GM19467 (cell line): ENCODE measurements at regions not wholly inside any gene's neighbourhood (a gene's known extent, or its start where the extent isn't known, plus 50 kb on each side); places are given as distances from the start of the nearest gene placed in this dataset.
"Not testable (repeated sequence)": the region's sequence is repeated elsewhere in the genome, so short reads cannot be mapped to it uniquely, and the experiment has no call there.

Source experiments
- ATAC-seq: cut with Tn5 transposase; IDR thresholded peaks from one replicate; pipeline ENCODE4 v1.9.1; 2021; ENCODE audit warnings: mild to moderate bottlenecking, moderate library complexity; ENCODE audit not compliant: unreplicated experiment

DNA sequence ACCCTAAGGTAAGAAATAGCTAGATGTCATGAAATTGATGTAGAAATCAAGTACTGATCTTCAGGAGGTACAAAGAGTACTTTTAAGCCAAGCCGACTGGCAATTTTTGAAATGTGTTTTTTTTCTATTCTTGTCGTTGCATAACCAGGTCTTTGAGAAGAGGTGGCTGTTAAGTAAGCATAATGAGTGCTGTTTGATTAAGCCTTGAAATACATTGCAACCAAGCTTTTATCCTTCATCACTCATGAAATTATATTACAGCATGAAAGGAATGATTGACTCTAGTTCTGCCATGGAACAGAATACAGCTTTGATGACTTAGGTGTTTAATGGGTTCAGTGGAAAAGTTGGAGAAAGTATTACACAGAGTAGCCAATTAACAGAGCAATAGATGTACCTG, 1720.2 kb upstream of the SEL1L start:
- ATAC-seq, result no peak

DNA sequence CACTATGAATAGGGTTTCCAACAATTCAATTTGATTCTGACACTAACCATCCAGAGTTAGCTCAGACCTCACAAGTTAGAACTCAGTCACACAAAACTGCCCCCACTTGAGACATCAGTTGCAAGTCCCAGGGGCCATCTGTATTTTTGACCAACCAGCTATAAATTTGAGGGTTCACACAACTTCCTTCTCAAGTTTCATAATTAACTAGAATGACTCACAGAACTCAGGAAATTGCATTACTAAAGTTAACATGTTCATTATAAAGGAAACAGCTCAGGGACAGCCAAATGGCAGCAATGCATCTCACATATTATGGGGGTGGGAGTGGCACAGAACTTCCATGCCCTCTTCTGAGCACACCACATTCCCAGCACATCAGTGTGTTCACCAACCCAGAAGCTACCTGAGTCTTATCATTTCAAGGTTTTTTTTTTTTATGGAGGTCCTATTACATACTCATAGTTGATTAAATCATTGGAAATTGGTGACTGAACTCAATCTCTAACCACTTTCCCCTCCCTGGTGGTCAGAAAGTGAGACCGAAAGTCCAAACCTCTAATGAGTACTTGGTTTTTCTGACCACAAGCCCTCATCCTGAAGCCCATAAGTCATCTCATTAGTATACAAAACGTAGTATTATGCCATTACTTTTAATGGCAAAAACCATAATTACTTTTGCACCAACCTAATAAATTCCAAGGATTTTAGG, 1721.5 kb upstream of the SEL1L start:
- peak; percentile 76 for ATAC-seq

DNA sequence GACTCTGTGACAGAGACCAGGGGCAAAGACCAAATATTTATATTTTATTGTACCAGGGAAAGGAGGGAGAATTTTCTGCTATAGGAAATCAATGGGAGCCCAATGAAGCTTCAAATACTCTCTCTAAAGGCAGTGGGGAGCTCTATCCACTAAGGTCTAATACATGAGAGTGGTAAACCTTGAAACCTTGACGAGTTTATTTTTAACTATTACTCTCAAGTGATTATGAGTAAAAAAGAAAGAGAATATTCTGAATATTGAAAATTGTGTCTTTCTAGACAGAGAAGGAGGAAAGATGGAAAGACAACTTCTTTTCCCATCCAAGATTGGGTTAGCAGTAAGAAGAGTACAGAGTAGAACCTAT, 1722.1 kb upstream of the SEL1L start:
- ATAC-seq, result peak; percentile 52

DNA sequence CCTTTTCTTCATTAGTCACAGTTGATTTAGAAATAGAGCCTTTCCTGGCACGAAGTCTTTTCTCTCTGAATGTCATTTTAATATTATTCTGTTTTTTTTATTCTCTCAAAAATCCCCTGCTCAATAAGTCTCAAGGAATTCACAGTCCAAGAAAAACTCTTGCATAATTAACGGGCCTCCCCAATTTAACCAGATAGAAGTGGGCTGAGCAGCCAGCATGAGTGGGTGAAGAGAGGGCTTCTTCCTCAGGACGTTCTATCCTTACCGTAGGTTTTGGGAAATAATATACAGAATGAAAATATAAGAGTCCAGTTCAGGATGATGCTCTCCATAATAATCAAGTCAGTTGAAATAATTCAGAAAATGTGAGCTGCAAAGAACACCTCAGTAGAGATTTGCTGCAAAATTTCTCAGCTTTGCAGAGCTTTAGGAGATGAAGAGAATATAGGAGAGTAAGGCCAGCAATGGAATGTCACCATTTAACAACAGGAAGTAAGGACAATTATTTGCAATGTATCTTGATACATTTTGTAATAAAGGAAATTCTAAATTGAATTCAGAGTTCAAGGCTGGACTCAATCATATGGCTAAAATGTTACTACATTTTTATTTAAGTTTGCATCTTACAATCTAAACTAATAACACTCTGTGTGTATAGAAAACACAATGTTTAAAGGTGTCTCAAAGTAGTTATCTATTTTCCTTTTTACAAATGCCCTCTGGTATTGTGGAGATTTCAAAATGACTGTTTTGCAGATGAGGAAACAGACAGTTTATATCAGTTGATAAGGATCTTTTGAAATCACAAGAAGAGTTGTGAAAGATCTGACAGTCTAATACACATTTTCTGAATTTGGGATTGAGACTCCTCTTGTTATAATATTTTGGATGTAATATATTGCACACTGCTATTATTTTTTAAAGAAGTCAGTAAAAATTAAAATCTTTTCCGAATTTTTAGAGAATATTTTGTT, 1724.1 kb upstream of the SEL1L start:
- ATAC-seq, result no peak

DNA sequence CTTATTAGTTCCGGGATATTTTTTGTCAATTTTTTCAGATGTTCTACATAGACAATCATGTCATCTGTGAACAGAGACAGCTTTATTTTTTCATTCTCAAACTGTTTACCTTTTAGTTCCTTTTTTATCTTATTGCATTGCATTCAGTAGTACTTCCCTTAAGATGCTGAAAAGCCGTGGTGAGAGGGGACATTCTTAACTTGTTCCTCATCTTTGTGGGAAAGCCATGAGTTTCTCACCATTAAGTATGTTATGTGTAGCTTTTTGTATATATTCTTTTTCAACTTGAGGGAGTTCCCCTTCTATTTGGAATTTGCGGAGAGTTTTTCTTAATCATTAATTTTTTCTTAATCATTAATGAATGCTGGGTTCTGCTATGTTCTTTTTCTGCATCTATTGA, 1727.1 kb upstream of the SEL1L start:
- ATAC-seq, result no peak

DNA sequence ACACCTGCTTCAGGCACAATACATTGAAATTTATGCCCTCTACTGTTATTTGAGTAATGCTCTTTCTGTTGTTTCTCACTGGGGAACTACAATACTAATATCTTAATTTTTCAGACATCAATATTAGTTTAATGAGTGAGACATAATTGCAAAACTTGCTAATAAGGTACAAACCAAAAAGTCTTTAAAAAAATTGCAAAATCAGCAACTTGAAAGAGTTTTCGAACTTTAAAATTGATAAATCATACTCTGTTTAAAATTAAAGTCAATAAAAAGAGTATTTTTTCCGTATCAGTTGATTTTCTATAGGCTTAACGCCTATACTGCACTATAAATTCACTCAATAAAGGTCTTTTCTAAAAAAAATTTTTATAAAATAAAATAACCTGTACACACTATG, 1735.9 kb upstream of the SEL1L start:
- no peak for ATAC-seq

DNA sequence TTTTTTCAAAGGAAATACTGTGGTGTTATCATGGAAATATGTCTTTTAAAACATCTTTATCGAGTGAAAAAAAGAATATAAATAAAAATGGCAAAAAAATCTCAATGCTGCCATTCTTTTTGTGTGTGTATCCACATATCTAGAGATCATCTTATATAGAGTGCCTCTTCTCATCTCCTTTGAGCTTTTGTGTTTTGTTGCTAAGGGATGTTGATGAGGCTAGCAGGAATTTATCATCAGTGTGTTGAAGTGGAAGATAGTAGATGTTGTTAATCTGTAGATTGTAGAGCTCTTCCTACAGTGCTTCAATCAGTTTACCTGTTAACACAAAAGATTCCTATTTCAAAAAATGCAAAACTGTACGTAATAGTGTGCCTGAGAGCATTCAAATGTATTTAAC, 1738.0 kb upstream of the SEL1L start:
- ATAC-seq, result no peak

DNA sequence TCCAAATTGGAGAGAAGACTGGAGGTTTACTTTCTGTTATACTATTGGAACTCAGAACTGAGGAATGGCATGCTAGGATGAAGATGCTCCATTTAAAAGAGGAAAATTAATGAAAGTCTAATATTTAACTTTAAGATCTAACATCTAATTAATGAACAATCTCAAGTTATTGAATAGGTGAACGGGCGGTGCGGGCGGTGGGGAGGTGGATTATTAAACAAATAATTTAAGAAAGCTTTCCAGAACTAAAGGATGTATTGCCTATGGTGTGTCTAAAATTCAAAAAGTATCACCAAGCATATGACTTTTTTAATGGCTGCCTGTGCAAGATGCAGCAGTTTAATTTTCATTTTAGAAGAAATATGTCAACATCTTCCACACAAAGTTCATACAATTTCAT, 1747.1 kb upstream of the SEL1L start:
- no peak for ATAC-seq

DNA sequence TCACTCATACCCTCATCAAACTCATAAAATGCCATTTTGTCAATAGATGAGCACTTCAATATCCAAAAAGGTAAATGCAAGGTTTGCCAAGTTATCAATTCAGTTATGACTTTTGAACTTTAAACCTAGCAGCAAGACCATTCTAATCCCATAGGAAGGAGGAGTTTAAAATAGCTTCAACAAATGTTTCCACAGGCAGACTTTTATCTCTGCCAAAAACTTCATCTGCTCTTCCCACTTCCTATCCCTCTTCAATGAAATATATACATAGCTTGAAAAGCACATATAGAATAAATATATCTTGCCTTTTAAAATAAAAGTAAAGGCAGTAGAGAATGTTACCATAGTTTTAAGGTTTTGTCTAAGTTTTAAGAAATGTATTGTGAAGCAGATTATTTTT, 1749.1 kb upstream of the SEL1L start:
- no peak for ATAC-seq

DNA sequence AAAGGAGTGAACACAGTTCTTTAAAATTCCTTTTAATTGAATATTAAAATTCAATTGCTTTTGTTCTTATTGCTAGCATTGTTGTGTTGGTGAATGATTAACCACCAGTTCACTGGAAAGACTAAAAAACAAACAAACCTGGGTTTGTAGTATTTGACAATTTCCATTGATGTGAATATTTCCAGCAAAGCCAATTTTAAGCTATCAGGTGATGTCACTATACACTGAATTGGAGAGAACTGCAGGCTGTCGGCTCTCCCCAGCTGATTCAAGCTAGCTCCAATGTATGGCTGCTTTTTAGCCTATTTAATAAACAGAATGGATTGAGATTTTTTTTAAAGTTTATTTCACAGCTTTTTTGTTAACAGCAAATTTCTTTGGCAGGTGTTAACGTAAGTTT, 1753.6 kb upstream of the SEL1L start:
- ATAC-seq, result no peak

DNA sequence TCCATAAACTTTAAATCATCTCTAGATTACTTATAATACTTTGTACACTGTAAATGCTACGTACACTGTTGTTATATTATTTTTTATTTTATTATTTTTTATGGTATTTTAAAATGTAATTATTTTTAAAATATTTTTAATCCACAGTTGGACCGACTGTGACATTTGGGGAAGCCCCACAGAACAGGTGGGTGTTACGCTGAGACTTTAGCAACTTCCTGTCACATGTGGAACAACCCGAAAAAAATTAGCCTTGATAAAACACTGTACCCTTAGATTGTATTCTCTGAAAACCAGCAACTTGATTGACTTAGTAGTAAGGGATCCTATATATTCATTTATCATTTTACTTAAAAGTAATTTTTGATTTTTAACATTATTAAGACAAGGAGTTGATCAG, 1755.7 kb upstream of the SEL1L start:
- ATAC-seq, result no peak

DNA sequence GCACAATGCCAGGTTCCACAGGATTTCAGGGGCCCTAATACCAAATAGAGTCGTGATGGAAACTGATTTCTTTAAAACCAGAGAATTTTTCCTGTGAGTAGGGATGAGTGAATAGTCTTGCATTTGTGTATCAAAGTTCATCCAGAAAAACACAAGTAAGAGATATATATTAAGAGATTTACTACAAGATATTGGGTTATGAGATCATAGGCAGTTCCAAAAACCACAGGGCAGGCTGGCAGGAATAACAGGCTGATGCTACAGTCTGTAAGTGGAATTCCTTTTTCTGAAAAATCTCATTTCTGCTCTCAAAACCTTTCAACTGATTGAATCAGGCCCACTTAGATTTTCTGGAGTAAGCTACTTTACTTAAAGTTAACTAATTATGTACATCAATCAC, 1756.2 kb upstream of the SEL1L start:
- no peak for ATAC-seq

DNA sequence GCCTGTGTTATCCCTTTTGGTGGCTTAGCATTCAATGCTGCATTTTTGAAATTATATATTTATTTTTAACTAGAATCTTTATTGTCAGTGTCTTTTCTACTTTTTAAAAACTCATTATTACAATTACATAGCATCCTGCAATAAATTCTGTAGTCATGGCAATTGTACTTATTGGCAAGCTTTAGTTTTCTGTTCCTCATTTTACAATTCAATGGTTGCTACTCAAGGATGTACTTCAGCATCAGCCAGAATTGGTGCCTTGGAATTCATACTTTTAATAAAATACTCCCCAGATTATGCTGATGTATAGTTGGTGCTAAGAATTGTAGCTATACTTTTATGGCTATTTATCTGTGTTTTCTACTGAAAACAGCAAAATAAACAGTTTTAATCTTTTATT, 1756.8 kb upstream of the SEL1L start:
- no peak for ATAC-seq

DNA sequence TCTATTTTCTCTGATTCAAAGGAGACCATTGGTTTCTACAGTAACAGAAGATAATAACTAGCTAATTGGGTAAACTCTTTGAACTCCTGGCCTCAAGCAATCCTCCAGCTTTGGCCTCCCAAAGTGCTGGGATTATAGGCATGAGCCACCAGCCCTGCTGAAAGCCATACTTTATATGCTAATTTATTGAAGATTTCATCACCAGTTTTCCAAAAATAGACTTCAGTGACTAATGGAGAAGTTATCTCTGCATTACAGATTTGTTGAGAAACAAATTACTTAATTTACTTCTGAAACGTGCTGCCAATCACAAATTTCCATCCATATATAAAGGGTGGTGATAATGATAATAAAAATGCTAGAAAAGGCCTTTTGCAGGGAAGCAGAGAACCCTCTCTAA, 1758.1 kb upstream of the SEL1L start:
- ATAC-seq, result no peak

DNA sequence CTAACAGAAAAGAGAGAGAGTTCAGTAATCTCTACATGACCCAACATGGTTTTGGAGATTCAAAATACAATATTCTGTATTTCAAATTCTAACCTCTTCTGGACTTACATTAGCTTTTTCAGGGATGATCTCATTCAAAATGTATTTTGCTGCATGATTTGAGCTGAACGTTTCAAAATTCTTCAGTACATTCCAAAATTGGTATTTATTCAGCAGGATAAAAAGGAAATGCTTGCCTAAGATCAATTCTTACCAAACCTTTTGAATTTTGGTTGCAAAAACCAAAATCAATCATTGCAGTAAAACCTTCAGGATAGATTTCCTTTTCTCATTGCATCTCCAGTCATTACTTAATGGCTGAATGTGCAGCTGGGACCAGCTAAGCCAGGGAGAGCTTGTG, 1761.3 kb upstream of the SEL1L start:
- no peak for ATAC-seq

DNA sequence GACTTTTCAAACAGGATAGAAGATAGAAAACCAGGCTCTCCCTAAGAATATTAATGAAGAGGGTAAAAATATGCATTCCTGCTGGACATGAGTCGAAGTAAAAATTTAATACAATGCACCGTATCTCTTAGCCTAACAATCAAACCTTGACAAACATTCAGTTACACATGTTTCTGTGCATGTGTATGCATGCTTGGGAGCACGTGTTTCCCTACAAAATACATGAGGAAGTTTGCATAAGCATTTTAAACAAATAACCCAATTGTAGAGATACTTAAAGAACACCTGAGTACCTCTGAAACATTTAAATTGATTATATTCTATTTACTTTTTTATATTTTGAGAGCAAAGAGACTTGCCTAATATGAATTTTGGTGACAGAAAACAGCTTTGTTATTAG, 1763.7 kb upstream of the SEL1L start:
- no peak for ATAC-seq

DNA sequence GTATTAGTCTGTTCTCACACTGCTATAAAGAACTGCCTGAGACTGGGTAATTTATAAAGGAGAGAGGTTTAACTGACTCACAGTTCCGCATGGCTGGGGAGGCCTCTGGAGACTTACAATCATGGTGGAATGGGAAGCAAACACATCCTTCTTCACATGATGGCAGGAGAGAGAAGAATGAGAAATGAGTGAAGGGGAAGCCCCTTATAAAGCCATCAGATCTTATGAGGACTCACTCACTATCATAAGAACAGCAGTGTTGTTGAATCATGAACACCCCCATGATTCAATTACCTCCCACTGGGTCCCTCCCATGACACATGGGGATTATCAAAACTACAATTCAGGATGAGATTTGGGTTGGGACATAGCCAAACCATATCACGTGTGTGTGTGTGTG, 1764.4 kb upstream of the SEL1L start:
- not testable (repeated sequence) for ATAC-seq

DNA sequence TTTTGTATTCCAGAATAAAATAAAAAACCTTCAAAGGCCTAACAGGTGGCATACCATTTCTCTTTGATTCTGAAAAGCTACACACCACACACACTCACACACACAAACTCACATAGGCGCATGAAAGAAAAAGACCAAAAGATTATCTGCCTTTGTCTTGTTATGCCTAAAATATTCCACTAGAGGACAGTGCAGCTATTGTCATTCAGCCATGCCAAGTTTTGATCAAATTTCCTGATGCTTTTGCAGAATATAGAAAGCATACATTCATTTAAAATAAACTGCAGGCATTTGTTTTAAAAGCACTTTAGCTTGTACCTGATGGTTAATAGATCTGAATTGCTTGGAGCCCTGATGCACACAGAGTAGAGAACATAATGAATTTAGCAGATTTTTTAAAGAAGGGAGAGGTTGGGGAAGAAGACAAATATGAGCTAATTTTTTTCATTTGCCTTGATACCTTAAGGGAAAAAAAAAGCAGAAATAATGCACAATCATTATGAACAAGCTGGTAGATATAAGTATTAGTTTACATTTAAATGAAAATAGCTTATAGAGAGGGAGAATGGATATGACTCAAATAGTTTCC, 1766.9 kb upstream of the SEL1L start:
- no peak for ATAC-seq

DNA sequence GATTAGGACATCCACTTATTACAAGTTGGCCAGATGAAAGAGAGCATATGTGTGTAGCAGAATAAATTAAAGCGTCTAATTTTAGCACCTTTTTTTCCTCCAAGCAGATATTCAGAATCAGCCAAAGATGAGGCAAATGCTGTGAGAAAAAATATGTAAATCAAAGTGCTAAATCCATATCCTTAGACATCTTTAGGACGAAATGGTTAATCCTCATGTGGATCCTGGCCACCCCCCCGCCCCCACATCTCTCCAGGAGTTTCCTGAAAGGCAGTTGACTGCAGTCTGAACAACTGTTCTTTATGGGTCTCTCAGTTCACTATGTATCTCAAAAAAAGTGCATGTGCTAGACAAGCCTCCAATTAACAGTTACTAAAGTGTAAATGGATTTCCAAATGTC, 1768.1 kb upstream of the SEL1L start:
- no peak for ATAC-seq

DNA sequence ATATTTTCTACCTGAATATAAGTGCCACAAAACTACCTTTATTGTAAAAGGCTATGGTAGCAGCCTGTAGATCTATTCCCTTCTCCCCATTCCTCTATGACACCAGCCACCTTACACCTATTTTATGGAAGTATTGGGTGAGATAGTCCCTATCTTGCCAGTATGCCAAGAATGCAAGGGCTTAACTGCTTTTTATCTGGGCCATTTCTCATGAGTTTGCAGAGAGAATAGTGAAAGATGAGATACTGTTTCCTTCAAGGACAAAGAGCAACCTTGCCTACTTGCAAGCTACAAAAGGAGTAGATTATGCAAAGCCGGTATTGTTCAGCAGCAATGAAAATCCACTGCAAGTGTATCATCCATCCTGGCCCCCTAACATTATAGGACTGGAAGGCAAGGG, 1775.6 kb upstream of the SEL1L start:
- ATAC-seq, result no peak

DNA sequence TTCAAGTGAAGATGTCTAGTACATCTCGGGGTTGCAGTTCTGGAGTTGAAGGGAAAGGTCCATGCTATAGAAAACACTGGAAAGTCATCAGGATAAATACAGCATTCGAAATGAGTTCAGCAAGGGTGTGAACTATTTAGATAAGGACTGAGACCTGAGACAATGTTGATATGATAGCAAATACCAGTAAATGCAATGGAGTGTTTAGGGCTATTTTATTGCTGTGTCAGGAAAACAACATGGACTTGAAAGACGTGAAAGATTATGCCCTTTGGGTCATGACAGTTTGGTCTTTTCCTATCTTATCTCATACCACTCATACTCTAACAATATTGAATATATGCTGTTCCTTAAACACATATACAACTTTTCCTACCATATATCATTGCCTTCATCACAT, 1776.2 kb upstream of the SEL1L start:
- no peak for ATAC-seq

DNA sequence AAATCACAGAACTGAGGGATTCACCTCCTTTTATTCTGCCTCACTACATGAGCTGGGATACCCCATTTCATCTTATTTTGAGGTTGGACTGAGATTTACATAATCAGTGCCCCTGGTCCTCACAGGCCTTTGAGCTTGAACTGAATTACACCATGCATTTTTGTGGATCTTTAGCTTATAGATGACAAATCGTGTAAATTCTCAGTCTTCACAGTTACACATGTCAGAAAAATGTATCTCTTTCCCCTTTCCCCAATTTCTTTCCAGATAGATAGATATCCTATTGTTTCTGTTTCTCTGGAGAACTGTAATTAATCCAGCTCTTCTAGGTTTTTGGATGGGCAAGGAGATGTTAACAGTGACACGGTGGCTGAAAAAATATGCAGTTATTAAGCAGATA, 1778.9 kb upstream of the SEL1L start:
- no peak for ATAC-seq
